H9 (cell line): ENCODE measurements at regions not wholly inside any gene's neighbourhood (a gene's known extent, or its start where the extent isn't known, plus 50 kb on each side); places are given as distances from the start of the nearest gene placed in this dataset.

Source experiments
- DNase-seq: peaks from one replicate; pipeline ENCODE4 v3.0.0-alpha.2; 2017
- H2AFZ ChIP-seq: one replicate; pipeline ENCODE4 v1.6.1; 2013; ENCODE audit warnings: mild to moderate bottlenecking, low read length, control low read depth, moderate library complexity
- H2AK5ac ChIP-seq: 2 replicates; pipeline ENCODE4 v1.6.1; 2013; ENCODE audit warnings: low read length, control low read depth, mixed read lengths; ENCODE audit not compliant: insufficient read length
- H2BK120ac ChIP-seq: one replicate; pipeline ENCODE4 v1.6.1; 2013; ENCODE audit warnings: low read depth, mild to moderate bottlenecking, low read length, control low read depth, inconsistent platforms; ENCODE audit not compliant: poor library complexity, severe bottlenecking
- H2BK12ac ChIP-seq: 2 replicates; pipeline ENCODE4 v1.6.1; 2013; ENCODE audit warnings: low read length, control low read depth, mixed read lengths, low read depth; ENCODE audit not compliant: insufficient read length
- H2BK15ac ChIP-seq: 2 replicates; pipeline ENCODE4 v1.6.1; 2013; ENCODE audit warnings: low read depth, low read length, control low read depth
- H2BK20ac ChIP-seq: one replicate; pipeline ENCODE4 v1.6.1; 2013; ENCODE audit warnings: low read depth, mild to moderate bottlenecking, low read length, control low read depth, inconsistent platforms; ENCODE audit not compliant: poor library complexity, severe bottlenecking
- H2BK5ac ChIP-seq: 2 replicates; pipeline ENCODE4 v1.6.1; 2013; ENCODE audit warnings: low read length, control low read depth, mixed read lengths; ENCODE audit not compliant: insufficient read length
- H3K14ac ChIP-seq: 2 replicates; pipeline ENCODE4 v1.6.1; 2013; ENCODE audit warnings: low read length, control low read depth; ENCODE audit not compliant: insufficient read depth
- H3K18ac ChIP-seq: 2 replicates; pipeline ENCODE4 v1.6.1; 2013; ENCODE audit warnings: low read depth, mild to moderate bottlenecking, mixed read lengths, low read length, control low read depth; ENCODE audit not compliant: insufficient read length
- H3K23ac ChIP-seq: 2 replicates; pipeline ENCODE4 v1.6.1; 2013; ENCODE audit warnings: low read length, control low read depth, mixed read lengths, low read depth; ENCODE audit not compliant: insufficient read length
- H3K23me2 ChIP-seq: 2 replicates; pipeline ENCODE4 v1.6.1; 2013; ENCODE audit warnings: low read depth, mild to moderate bottlenecking, mixed read lengths, low read length, control low read depth; ENCODE audit not compliant: insufficient read length, poor library complexity, severe bottlenecking
- H3K27ac ChIP-seq: 2 replicates; pipeline ENCODE4 v1.5.1; 2013; ENCODE audit warnings: low read length, control low read depth, mixed read lengths, low read depth; ENCODE audit not compliant: insufficient read length
- H3K27me3 ChIP-seq: 2 replicates; pipeline ENCODE4 v1.6.1; 2013; ENCODE audit warnings: low read length, control low read depth, inconsistent platforms; ENCODE audit not compliant: insufficient read depth
- H3K4ac ChIP-seq: 2 replicates; pipeline ENCODE4 v1.6.1; 2013; ENCODE audit warnings: low read depth, mild to moderate bottlenecking, control low read depth, inconsistent platforms, low read length, moderate library complexity
- H3K4me1 ChIP-seq: 2 replicates; pipeline ENCODE4 v1.6.1; 2013; ENCODE audit warnings: low read length, control low read depth, inconsistent platforms; ENCODE audit not compliant: insufficient read depth
- H3K4me2 ChIP-seq: 2 replicates; pipeline ENCODE4 v1.6.1; 2013; ENCODE audit warnings: low read length, control low read depth, mixed read lengths; ENCODE audit not compliant: insufficient read length, insufficient read depth
- H3K56ac ChIP-seq: 2 replicates; pipeline ENCODE4 v1.6.1; 2013; ENCODE audit warnings: low read depth, mild to moderate bottlenecking, mixed read lengths, low read length, control low read depth; ENCODE audit not compliant: insufficient read length
- H3K79me1 ChIP-seq: 2 replicates; pipeline ENCODE4 v1.6.1; 2013; ENCODE audit warnings: low read depth, mild to moderate bottlenecking, moderate library complexity, low read length, control low read depth, inconsistent platforms; ENCODE audit not compliant: insufficient read depth, poor library complexity, severe bottlenecking
- H3K79me2 ChIP-seq: 2 replicates; pipeline ENCODE4 v1.6.1; 2013; ENCODE audit warnings: low read length, control low read depth, inconsistent platforms; ENCODE audit not compliant: insufficient read depth
- H3K9ac ChIP-seq: 2 replicates; pipeline ENCODE4 v1.6.1; 2013; ENCODE audit warnings: low read length, control low read depth, mixed read lengths; ENCODE audit not compliant: insufficient read length; ENCODE audit errors: extremely low read depth
- H3K9me3 ChIP-seq: one replicate; pipeline ENCODE4 v1.6.1; 2013; ENCODE audit warnings: low read depth, low read length, inconsistent platforms; ENCODE audit not compliant: control insufficient read depth
- H3T11ph ChIP-seq: one replicate; pipeline ENCODE4 v1.6.1; 2013; ENCODE audit warnings: mild to moderate bottlenecking, low read length, control low read depth, inconsistent platforms
- H4K20me1 ChIP-seq: one replicate; pipeline ENCODE4 v1.6.1; 2013; ENCODE audit not compliant: control insufficient read depth, insufficient read length, insufficient read depth
- H4K5ac ChIP-seq: 2 replicates; pipeline ENCODE4 v1.6.1; 2013; ENCODE audit warnings: low read depth, mild to moderate bottlenecking, mixed read lengths, low read length, control low read depth; ENCODE audit not compliant: insufficient read length
- H4K8ac ChIP-seq: replicated peaks from 2 replicates; pipeline ENCODE4 v1.6.1; 2013; ENCODE audit warnings: low read length, control low read depth, mixed read lengths, low read depth; ENCODE audit not compliant: insufficient read length
- H4K91ac ChIP-seq: 2 replicates; pipeline ENCODE4 v1.6.1; 2013; ENCODE audit warnings: low read depth, mild to moderate bottlenecking, moderate library complexity, mixed read lengths, low read length, control low read depth; ENCODE audit not compliant: insufficient read length
- H3K27ac Mint-ChIP-seq, 3 experiments: 2 replicates in 2 of 3; 3 replicates in 1 of 3; pipeline ENCODE4 v1.8.0; 2020 to 2021; ENCODE audit warnings: mixed read lengths in 3 of 3, mild to moderate bottlenecking in 1 of 3, moderate library complexity in 1 of 3
- H3K27me3 Mint-ChIP-seq: 2 replicates; pipeline ENCODE4 v1.8.0; 2021; ENCODE audit warnings: low read depth, mild to moderate bottlenecking, moderate library complexity, mixed read lengths
- H3K36me3 Mint-ChIP-seq, 3 experiments: 2 replicates in 2 of 3; 3 replicates in 1 of 3; pipeline ENCODE4 v1.8.0; 2020 to 2021; ENCODE audit warnings: low read depth in 3 of 3, mixed read lengths in 3 of 3; ENCODE audit not compliant: insufficient read depth in 1 of 3
- H3K4me1 Mint-ChIP-seq, 2 experiments: 2 replicates each; pipeline ENCODE4 v1.8.0; 2020; ENCODE audit warnings: mixed read lengths in 2 of 2
- H3K4me3 Mint-ChIP-seq, 2 experiments: 2 replicates in 1 of 2; 3 replicates in 1 of 2; pipeline ENCODE4 v1.8.0; 2020 to 2021; ENCODE audit warnings: mild to moderate bottlenecking in 2 of 2, mixed read lengths in 2 of 2, moderate library complexity in 1 of 2
- H3K9me3 Mint-ChIP-seq, 2 experiments: 2 replicates in 1 of 2; 3 replicates in 1 of 2; pipeline ENCODE4 v1.8.0; 2020; ENCODE audit warnings: mild to moderate bottlenecking in 2 of 2, mixed read lengths in 2 of 2, moderate library complexity in 1 of 2
- WGBS: extraction: QIAGEN DNeasy Blood & Tissue Kit; methylation state at CpG from one replicate; pipeline ENCODE4 v1.1.7; 2013; ENCODE audit warnings: missing lambda C conversion rate, low lambda C conversion rate, mixed read lengths; ENCODE audit not compliant: insufficient read length; ENCODE audit errors: extremely low coverage; 5-methylcytosine and 5-hydroxymethylcytosine counted together
- TF ChIP-seq, protein P1 (sequence below): fragments of 200-600 bp; sonication (generic); conservative IDR thresholded peaks from 3 replicates; pipeline ENCODE4 v1.8.0; 2021; ENCODE audit warnings: antibody characterized with exemption, mild to moderate bottlenecking

DNA sequence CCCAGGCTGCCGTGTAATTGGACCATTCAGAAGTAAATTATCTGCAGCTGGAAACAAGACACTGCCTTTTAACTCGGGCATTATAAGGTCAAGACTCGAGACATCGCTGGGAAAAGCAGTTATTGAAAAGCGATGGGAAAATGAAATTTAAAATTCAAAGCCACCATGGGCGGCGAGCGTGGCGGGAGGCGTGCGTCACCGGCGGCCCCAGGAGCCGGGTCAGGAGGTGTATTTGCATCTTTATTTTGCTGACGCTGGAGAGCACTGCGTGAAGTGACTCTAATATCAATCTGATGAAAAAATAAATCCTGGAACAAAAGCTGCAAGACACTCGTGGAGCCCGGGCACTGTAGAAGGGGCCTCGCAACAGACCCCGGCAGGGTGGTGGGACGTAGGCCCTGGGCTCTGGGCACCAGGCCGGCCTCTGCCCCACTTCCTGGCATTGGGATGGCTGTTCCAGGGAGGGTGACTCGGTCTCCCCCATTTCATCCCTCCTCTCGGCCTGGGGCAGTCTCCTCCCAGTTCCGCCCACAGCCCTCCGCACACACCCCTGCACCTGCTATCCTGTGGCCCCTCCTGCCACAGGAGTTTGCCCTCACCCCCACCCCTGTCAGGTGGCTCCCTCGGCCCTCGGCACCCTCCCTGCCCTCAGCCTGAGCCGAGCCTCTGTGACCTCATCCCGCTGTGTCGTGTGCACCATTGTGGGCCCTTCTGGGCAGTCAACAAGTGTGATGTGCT, 196.2 kb downstream of the KIF26A start:
- Mint-ChIP-seq H3K4me3 (no peak overlapping the region), H3K27ac (no peak overlapping the region), H3K27me3 (peaks cover 33% of the 10 kb centered on the region), H3K4me1 (no peaks in the 10 kb centered on the region), H3K9me3 (peaks cover 24 to 25% of the 10 kb centered on the region in 2 experiments), H3K36me3 (peaks cover 0 to 9% (median 6%) of the 10 kb centered on the region in 3 experiments; a peak in 4 of 7 replicates)
- no peak overlapping the region for H3K4ac ChIP-seq
- H4K20me1 ChIP-seq = no peaks in the 10 kb centered on the region
- no peak overlapping the region for H3K4me2 ChIP-seq
- H2AK5ac ChIP-seq = no peak overlapping the region
- H3K56ac ChIP-seq = no peak overlapping the region
- no peak overlapping the region for H2BK12ac ChIP-seq
- no peak overlapping the region for H2AFZ ChIP-seq
- TF ChIP-seq, protein P1, sequence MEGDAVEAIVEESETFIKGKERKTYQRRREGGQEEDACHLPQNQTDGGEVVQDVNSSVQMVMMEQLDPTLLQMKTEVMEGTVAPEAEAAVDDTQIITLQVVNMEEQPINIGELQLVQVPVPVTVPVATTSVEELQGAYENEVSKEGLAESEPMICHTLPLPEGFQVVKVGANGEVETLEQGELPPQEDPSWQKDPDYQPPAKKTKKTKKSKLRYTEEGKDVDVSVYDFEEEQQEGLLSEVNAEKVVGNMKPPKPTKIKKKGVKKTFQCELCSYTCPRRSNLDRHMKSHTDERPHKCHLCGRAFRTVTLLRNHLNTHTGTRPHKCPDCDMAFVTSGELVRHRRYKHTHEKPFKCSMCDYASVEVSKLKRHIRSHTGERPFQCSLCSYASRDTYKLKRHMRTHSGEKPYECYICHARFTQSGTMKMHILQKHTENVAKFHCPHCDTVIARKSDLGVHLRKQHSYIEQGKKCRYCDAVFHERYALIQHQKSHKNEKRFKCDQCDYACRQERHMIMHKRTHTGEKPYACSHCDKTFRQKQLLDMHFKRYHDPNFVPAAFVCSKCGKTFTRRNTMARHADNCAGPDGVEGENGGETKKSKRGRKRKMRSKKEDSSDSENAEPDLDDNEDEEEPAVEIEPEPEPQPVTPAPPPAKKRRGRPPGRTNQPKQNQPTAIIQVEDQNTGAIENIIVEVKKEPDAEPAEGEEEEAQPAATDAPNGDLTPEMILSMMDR = no peak
- no peaks in the 10 kb centered on the region for H3K79me1 ChIP-seq
- H2BK5ac ChIP-seq = no peak overlapping the region
- no peak overlapping the region for H2BK15ac ChIP-seq
- H3K9ac ChIP-seq = no peak overlapping the region
- H3K18ac ChIP-seq = no peak overlapping the region
- no peak overlapping the region for H2BK20ac ChIP-seq
- no peak overlapping the region for H2BK120ac ChIP-seq
- peaks cover 3% of the 10 kb centered on the region for H3K9me3 ChIP-seq
- H3K14ac ChIP-seq = no peak overlapping the region
- H3K27ac ChIP-seq = no peak overlapping the region
- no peaks in the 10 kb centered on the region for H3K23me2 ChIP-seq
- H3K79me2 ChIP-seq = no peaks in the 10 kb centered on the region
- H4K8ac ChIP-seq = no peak overlapping the region
- no peak overlapping the region for H4K91ac ChIP-seq
- whole genome bisulfite sequencing = no CpG with 5 or more reads among the region's 31 CpGs
- H3T11ph ChIP-seq = no peak overlapping the region
- DNase-seq = no peak
- no peak overlapping the region for H3K23ac ChIP-seq
- no peaks in the 10 kb centered on the region for H3K27me3 ChIP-seq
- H4K5ac ChIP-seq = no peak overlapping the region
- H3K4me1 ChIP-seq = no peaks in the 10 kb centered on the region
